Fibroblast of the aortic adventitia (primary cell): ENCODE measurements at regions not wholly inside any gene's neighbourhood (a gene's known extent, or its start where the extent isn't known, plus 50 kb on each side); places are given as distances from the start of the nearest gene placed in this dataset.

ENCODE experiments used
- DNase-seq: peaks from one replicate; pipeline ENCODE4 v3.0.0-alpha.2; 2010; ENCODE audit warnings: low read depth
- H3K4me3 ChIP-seq: 2 replicates; pipeline ENCODE4 v1.5.1; 2011; ENCODE audit warnings: low read depth, mild to moderate bottlenecking, control low read depth, low read length, moderate library complexity
- CTCF ChIP-seq: IDR thresholded peaks from 2 replicates; pipeline ENCODE4 v1.5.1; 2011; ENCODE audit warnings: mild to moderate bottlenecking, low read length, control low read depth, inconsistent platforms; ENCODE audit not compliant: insufficient read depth

DNA sequence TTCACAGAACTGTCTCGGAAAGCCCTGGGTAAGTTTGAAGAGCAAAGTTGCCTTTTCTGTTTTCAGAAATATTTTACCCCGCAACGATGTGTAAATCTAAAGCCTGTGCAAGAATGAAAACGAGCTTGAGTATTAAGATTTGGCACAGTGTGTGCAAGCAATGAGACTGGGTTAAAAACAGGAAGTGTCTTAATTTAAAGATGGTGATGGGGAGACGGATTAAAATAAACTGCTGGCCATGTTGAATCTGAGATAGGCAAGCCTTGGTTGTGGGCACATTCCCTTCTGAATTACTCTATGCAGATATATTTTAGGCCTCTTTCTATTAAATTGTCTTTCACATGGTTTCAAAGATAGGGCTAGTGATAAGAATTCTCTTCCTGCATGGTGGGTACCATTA lies 294.2 kb upstream of the DMRT1 start:
- TF ChIP-seq CTCF = no peak
- H3K4me3 ChIP-seq = no peak overlapping the region
- no peak for DNase-seq

DNA sequence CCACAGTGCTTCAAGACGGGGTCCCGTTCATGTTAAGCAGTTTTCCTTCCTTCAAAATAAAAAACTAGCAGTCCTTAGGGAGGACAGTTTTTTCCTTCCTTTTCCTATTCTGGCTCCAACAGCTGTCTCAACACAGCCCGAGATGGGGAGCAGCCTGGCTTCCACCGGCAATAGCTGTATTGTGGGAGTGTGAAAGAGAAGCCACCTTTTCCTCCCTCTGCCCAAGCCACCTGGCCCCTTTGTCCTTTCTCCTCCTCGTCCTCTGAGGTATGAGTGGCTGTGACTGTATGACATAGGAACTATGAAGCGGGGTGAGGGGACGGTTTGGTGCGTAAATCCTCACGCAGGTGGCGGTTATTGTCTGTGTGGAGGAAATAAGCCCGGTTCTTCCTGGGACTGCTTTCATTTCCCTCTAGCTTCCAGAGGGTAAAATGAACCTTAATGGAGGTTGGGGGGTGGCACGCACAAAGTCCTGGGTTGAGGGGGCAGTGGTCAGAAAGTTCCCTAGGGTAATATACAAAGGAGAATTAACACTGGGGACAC lies 292.0 kb upstream of the DMRT1 start:
- no peak for DNase-seq
- no peak overlapping the region for H3K4me3 ChIP-seq
- no peak for TF ChIP-seq CTCF

GRCh38 chr9:550333-550732 lies 291.2 kb upstream of the DMRT1 start:
- no peak for DNase-seq
- TF ChIP-seq CTCF = no peak
- H3K4me3 ChIP-seq = no peak overlapping the region

DNA sequence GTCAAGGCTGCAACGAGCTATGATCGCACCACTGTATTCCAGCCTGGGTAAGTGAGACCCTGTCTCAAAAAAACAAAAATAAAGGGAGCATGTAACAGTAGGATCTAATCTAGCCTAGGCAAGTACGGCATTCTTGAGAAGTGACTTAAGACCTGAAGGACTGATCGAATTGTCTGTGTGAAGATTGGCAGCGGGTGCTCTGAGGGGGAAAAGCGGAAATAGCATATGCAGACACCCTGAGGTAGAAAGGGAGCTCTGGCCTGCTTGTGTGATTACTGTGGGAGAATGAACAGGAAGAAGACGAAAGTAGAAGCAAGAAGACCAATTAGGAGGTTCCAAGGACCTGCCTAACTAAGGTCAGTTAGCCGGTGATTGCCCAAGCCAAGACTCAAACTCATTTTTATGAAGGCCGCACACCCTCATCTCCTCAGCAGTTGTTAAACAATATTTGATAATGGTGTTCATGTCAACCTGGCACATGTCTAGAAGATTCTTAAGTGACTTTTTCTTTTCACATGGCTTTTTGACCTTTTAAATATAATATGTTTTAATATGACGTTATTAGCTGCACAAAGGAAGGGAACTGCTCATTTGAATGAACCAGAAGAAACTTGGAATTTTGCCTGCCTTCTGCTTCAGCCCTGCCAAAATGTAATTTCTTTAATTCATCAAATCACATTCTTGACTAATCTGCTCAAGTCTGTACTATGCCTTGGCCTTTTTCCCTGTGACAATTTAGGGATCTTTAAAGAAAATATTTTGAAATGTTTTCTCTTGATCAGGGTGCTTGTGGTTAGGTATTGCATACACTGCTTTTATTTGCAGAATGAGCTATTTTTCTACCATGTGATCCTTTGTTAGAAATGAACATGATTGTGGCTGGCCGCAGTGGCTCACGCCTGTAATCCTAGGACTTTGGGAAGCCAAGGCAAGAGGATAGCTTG lies 289.2 kb upstream of the DMRT1 start:
- no peak overlapping the region for H3K4me3 ChIP-seq

GRCh38 chr9:555493-555892 lies 286.0 kb upstream of the DMRT1 start:
- no peak for DNase-seq
- no peak for TF ChIP-seq CTCF
- no peak overlapping the region for H3K4me3 ChIP-seq

More for the DNA sequence above, 289.2 kb upstream of the DMRT1 start:
- no peak for TF ChIP-seq CTCF
- DNase-seq = peak; percentile 79

- no peak overlapping the region for H3K4me3 ChIP-seq
- no peak for DNase-seq
- no peak for TF ChIP-seq CTCF
These were observed 285.3 kb upstream of the DMRT1 start for GRCh38 chr9:556199-556598.
